Peyer's patch (tissue), 4 donors: ENCODE measurements at regions not wholly inside any gene's neighbourhood (a gene's known extent, or its start where the extent isn't known, plus 50 kb on each side); places are given as distances from the start of the nearest gene placed in this dataset.

Experiments
- POLR2A ChIP-seq, 2 donors: fragments of 450-650 bp; IDR thresholded peaks; one replicate each; pipeline ENCODE4 v1.5.1; 2017; ENCODE audit warnings: antibody characterized with exemption in 2 of 2, mild to moderate bottlenecking in 2 of 2, moderate library complexity in 2 of 2
- TF ChIP-seq, protein P1 (sequence below), 6 experiments: fragments of 450-650 bp in 4 of 6; fragments of 200-600 bp in 2 of 6; sonication (generic) in 1 of 6; IDR thresholded peaks; one replicate each; pipeline ENCODE4 v1.5.1; 2017 to 2019; ENCODE audit warnings: antibody characterized with exemption in 6 of 6, mild to moderate bottlenecking in 3 of 6, moderate library complexity in 1 of 6

GRCh38 chrX:10023821-10024220 lies 56.7 kb downstream of the CLDN34 start:
- TF ChIP-seq, protein P1, sequence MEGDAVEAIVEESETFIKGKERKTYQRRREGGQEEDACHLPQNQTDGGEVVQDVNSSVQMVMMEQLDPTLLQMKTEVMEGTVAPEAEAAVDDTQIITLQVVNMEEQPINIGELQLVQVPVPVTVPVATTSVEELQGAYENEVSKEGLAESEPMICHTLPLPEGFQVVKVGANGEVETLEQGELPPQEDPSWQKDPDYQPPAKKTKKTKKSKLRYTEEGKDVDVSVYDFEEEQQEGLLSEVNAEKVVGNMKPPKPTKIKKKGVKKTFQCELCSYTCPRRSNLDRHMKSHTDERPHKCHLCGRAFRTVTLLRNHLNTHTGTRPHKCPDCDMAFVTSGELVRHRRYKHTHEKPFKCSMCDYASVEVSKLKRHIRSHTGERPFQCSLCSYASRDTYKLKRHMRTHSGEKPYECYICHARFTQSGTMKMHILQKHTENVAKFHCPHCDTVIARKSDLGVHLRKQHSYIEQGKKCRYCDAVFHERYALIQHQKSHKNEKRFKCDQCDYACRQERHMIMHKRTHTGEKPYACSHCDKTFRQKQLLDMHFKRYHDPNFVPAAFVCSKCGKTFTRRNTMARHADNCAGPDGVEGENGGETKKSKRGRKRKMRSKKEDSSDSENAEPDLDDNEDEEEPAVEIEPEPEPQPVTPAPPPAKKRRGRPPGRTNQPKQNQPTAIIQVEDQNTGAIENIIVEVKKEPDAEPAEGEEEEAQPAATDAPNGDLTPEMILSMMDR (IDR thresholded peaks at IDR 0.05) = no peak
- TF ChIP-seq POLR2A (IDR thresholded peaks at IDR 0.05) = no peak
